M059J (cell line): ENCODE measurements at regions not wholly inside any gene's neighbourhood (a gene's known extent, or its start where the extent isn't known, plus 50 kb on each side); places are given as distances from the start of the nearest gene placed in this dataset.
"Not testable (repeated sequence)": the region's sequence is repeated elsewhere in the genome, so short reads cannot be mapped to it uniquely, and the experiment has no call there.

Experiments
- DNase-seq: peaks from one replicate; pipeline ENCODE4 v3.0.0-alpha.2; 2012; ENCODE audit warnings: low read depth

- DNase-seq = no peak
These were observed 2055.1 kb upstream of the CELF4 start for GRCh38 chr18:39620551-39621168.

DNA sequence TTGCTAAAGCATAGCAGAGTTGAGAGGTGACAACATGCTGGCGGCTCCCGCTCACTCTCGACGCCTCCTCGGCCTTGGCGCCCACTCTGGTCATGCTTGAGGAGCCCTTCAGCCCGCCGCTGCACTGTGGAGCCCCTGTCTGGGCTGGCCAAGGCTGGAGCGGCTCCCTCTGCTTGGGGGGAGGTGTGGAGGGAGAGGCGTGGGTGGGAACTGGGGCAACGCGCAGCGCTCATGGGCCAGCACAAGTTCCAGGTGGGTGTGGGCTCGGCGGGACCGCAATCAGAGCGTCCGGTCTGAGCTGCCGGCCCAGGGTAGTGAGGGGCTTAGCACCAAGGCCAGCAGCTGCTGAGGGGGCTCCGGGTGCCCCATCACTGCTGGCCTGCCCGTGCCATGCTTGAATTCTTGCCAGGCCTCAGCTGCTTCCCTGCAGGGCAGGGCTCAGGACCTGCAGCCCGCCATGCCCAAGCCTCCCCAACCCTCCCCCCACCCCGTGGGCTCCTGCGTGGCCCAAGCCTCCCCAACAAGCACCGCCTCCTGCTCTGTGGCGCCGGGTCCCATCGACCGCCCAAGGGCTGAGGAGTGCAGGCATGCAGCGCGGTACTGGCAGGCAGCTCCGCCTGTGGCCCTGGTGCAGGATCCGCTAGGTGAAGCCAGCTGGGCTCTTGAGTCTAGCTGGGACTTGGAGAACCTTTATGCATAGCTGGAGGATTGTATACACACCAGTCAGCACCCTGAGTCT lies 2052.8 kb upstream of the CELF4 start:
- DNase-seq = no peak

DNA sequence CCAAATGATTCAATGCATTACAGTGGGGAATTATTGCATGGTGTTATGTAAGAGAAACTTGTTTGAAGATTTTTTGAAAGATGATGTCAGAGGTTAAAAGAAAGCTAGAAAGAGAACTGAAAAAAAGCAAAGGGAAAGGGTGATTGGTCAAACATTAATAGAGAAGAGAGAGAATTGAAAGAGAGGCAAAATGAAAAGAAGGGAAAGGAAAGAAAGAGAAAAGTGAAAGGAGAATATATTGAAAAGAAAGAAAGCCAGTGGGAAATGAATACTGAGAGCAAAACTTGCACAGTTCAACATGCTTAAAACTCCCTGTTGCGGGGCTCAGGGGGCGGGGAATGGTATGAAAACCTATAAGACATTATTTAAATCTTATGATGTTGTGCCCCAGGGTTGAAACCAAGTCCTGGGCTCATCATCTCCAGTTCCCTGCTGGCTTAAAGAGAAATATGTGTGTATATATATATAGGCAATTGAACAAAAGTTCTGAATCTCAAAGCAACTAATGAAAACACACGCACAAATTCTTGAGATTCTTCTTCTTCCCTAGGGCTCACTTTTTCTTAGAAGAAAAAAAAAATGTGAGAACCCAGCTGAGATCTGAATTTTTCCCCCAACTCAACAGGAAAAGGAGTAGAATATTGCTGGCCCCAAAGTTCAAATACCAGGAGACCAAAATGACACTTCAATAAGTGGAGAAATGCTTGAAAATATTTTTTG lies 2045.9 kb upstream of the CELF4 start:
- DNase-seq = no peak

GRCh38 chr18:39607034-39607433 lies 2041.4 kb upstream of the CELF4 start:
- DNase-seq = no peak

- DNase-seq = peak; percentile 43
These were observed 2039.2 kb upstream of the CELF4 start for GRCh38 chr18:39604836-39605235.

DNA sequence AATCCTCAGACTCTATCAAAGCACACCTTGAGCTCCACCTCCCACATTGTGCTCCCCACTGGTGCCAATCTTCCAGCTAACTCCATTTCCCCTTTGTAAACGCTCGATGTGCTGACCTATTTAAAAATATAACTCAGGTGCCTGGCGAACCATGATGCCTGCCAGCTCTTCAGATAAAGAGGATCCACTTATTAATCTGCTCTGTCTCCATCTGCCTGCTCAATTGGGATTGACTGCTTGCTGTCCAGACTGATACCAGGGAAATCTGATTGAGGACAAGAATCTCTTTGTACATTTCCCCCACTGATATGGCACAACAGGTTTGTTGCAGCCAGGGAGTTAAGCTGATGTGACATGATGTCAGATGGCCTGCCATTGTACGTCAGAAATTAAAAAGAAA lies 2036.5 kb upstream of the CELF4 start:
- no peak for DNase-seq

DNA sequence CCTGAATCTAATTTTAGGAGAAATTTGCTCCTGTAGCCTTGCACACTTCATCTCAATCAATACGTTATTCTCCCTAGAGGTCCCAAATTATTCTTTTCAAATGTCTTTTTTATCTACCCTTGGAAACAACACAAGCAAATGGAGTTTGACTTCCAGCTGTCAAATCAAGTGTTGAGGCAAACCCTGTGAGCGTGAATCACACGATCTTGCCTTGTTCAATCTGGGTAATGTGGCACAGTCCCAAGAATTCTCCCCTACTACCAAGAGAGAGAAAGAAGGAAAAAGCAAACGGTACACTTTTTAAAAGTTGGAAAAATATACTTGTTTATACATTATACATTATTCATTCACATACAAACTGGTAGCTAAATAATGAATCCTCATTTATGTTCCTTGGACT lies 2035.3 kb upstream of the CELF4 start:
- no peak for DNase-seq

GRCh38 chr18:39599251-39599650 lies 2033.7 kb upstream of the CELF4 start:
- DNase-seq = no peak

DNA sequence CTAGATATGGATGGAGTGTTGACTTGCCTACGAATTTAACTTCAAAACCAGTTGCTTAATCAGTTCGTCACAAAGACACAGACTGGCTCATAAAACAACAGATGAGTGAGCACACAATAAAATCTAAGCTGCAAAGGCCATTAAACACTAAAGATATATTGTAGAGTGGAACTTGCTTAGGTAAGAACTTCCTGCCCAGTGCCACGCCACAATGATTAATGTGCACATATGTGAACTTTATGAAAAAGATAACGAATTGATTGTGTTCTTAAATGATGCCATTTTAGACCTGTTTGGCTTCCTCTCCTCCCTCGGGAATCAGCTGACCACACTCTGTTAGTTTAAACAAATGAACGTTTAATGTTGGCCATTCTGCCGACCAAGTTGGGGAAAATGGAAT lies 2031.3 kb upstream of the CELF4 start:
- DNase-seq = no peak

DNA sequence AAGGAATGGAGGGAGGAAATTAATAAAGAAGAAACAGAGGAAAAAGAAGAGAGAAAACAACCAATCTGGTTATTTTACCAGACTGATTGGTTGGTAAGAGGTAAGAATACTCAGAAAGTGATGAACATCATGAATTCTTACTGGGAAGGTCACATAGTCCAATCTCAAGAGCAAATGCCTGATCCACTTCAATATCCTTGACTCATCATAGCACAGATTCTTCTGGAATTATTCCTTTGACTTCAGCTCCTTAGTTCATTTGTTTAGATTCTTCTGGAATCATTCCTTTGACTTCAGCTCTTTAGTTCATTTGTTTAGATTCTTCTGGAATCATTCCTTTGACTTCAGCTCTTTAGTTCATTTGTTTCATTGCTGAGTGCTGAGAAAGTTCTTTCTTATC lies 2030.6 kb upstream of the CELF4 start:
- no peak for DNase-seq

- DNase-seq = no peak
These were observed 2028.6 kb upstream of the CELF4 start for GRCh38 chr18:39594206-39594605.

GRCh38 chr18:39591649-39592048 lies 2026.1 kb upstream of the CELF4 start:
- DNase-seq = no peak

- no peak for DNase-seq
These were observed 2023.9 kb upstream of the CELF4 start for GRCh38 chr18:39589496-39589895.

GRCh38 chr18:39587586-39587985 lies 2022.0 kb upstream of the CELF4 start:
- no peak for DNase-seq

DNA sequence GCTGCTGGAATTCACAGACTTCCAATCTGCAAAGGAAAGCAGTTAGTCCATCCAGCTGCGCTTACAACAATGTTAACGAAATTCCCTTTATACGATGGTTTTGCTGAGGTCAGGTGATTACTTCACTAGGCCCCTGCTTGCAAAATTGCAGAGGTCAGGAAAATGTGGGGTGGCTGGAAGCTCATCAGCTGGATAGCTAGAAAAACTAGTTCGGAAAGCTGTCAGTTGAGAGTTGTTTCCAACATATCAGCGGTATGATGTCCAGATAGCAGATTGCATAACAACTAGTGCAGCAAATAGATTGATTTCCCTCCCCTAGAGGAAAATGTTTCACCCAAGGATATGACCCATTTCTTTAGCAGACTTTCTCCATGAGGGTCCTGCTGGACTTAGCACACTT lies 2021.1 kb upstream of the CELF4 start:
- no peak for DNase-seq

GRCh38 chr18:39574897-39575296 lies 2009.3 kb upstream of the CELF4 start:
- DNase-seq = no peak

GRCh38 chr18:39571511-39571910 lies 2005.9 kb upstream of the CELF4 start:
- DNase-seq = peak; percentile 7

- DNase-seq = not testable (repeated sequence)
These were observed 2000.1 kb upstream of the CELF4 start for GRCh38 chr18:39565551-39566230.

- no peak for DNase-seq
These were observed 1999.1 kb upstream of the CELF4 start for GRCh38 chr18:39564716-39565115.

GRCh38 chr18:39561126-39561525 lies 1995.5 kb upstream of the CELF4 start:
- DNase-seq = peak; percentile 77

DNA sequence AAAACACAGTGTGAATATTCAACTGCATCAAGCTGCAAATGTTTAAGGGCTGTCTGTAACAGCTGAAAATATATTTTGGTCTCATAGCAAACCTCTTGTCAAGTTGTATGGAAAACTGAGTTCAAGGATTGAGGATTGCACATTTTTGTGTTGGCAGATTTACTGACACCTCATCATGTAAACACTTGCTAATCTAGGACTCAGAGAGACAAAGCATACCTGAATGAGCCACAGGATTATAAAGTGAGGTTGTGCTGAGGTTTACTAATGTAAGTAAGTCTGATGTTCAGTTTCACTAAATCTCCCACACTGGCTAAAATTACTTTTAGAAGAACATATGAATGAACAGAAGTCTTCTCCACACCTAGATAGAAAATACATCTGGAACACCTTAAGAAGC lies 1993.1 kb upstream of the CELF4 start:
- peak; percentile 21 for DNase-seq

DNA sequence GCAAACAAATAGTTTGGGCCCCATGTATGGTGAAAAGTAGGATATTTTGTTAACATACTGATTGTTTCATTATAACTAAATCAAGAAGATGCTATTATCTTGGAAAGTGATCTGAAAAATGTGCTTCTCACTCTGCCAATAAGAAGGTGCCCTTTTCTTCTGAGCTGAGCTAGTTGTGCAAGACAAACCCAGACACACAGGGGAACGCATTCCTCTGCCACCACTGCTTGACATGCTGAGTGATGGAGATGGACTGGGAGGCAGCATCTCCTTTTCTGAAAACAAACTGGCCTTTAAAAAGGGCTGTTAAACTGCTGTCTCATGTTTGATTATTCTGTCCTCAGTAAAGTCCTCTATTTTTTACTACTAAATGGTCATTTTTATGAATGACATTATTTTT lies 1989.9 kb upstream of the CELF4 start:
- no peak for DNase-seq

DNA sequence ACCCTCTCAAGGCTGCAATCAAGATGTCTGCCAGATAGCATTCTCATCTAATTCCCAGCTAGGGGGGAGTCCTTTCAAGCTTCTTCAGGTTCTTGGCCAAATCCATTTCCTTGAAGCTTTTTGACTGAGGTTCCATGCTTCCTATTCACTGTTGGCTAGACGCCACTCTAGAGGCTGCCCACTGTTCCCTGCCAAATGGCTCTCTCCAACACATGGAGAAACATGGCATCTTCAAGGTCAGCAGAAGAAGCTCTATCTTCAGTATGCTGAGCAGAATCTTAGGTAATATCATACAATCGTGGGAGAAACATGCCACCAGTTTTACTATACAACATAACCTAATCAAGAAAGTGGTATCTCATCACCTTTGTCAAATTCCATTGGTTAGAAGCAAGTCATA lies 1985.1 kb upstream of the CELF4 start:
- DNase-seq = no peak
